ENCODE measurements at regions not wholly inside any gene's neighbourhood (a gene's known extent, or its start where the extent isn't known, plus 50 kb on each side); places are given as distances from the start of the nearest gene placed in this dataset.

DNA sequence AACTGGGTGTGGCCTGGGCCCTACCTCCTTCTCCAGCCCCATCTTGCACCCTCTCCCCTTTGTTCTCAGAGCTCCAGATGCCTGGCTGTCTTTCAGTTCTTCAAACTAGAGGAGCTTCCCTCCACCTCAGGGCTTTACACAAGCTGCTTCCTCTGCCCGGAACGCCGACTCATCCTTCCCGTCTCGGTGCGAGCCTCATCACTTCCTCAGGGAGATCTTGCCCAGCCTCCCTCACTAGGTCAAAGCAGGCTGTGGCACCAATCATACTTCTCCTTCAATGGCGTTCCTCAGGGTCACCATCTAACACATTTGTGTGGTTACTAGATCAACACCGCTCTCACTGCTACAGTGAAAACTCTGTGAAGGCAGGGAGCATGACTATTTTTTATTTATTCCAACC, 56.2 kb upstream of the ZSWIM6 start:
- H3K36me3 Mint-ChIP-seq, result no peaks in the 10 kb centered on the region
- H3K4me3 Mint-ChIP-seq, result peak overlapping the region; percentile 19
- no peak for ATAC-seq
- peak overlapping the region; percentile 45 for H3K27ac Mint-ChIP-seq
- peaks cover 11% of the 10 kb centered on the region for H3K27me3 Mint-ChIP-seq
- H3K9me3 Mint-ChIP-seq, result no peaks in the 10 kb centered on the region
- peaks cover 33% of the 10 kb centered on the region for H3K4me1 Mint-ChIP-seq

DNA sequence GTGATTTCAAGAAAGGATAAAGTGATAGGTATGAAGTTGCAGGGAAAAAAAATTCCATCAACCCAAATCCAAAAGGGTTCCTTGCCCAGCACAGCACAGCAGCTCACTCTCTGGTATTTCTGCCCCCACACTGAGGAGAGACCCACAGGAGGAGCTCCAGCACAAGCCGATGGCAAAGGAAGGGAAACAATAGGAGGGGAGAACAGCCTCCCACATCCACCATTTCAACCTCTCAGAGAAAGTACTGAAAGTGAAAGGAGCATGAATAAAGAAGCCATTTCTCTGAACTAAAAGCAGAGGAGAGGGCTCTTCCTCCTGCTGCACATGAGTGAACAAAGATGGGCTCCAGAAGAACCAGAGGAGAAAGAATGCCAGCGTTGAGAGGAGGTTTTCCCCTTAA, 54.9 kb upstream of the ZSWIM6 start:
- Mint-ChIP-seq H3K27ac (peak overlapping the region; percentile 53), H3K9me3 (no peaks in the 10 kb centered on the region), H3K4me1 (peaks cover 39% of the 10 kb centered on the region), H3K4me3 (peak overlapping the region; percentile 46), H3K27me3 (peaks cover 11% of the 10 kb centered on the region), H3K36me3 (no peaks in the 10 kb centered on the region)
- ATAC-seq, result peak; percentile 25

- no peak for ATAC-seq
- H3K27me3 Mint-ChIP-seq, result peaks cover 11% of the 10 kb centered on the region
- no peaks in the 10 kb centered on the region for H3K36me3 Mint-ChIP-seq
- H3K4me1 Mint-ChIP-seq, result peaks cover 39% of the 10 kb centered on the region
- no peak overlapping the region for H3K4me3 Mint-ChIP-seq
- peak overlapping the region; percentile 53 for H3K27ac Mint-ChIP-seq
- H3K9me3 Mint-ChIP-seq, result no peaks in the 10 kb centered on the region
Measured at GRCh38 chr5:61277781-61278180, 54.3 kb upstream of the ZSWIM6 start.

DNA sequence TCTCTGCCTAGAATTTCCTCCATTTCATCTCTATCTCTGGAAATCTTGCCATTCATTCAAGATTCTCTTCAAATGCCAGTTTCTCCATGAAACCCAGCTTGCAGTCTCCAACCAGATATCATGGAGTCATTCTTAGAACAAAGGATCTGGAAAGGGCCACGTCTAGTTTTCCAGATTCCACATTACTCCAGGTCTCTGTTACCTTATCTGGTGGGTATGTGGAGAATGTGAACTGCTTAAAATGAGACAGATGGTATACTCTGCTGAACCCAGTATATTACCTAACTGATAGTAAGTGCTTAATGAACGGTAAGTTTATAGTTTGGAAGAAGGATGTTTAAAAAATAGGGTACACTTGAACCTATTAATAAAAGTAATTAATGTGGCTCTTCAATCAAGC, 52.3 kb upstream of the ZSWIM6 start:
- no peak overlapping the region for H3K27ac Mint-ChIP-seq
- no peak overlapping the region for H3K4me3 Mint-ChIP-seq
- H3K9me3 Mint-ChIP-seq, result no peaks in the 10 kb centered on the region
- no peaks in the 10 kb centered on the region for H3K36me3 Mint-ChIP-seq
- no peak for ATAC-seq
- peaks cover 11% of the 10 kb centered on the region for H3K27me3 Mint-ChIP-seq
- H3K4me1 Mint-ChIP-seq, result peaks cover 39% of the 10 kb centered on the region

DNA sequence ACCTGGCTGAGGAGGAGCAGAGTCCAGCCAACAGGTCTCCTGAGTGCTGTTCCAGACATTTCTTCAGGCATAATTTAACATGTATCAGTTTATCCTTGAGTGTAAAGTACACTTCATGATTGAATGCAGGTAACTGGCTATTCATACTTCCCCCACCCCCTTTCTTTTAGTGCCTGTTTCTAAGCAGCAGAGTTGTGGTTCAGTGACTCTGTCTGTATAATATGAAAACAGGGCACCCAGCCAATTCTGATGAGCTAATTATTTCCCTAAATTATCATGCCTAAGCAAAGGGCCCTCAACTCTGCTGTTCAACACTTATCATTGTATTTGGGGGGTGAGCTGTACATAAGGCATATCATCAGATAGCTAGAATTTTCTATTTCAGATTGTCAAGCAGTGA, 51.9 kb upstream of the ZSWIM6 start:
- ATAC-seq, result peak; percentile 55
- peak overlapping the region; percentile 14 for H3K27ac Mint-ChIP-seq
- peaks cover 38% of the 10 kb centered on the region for H3K4me1 Mint-ChIP-seq
- H3K4me3 Mint-ChIP-seq, result no peak overlapping the region
- peaks cover 10% of the 10 kb centered on the region for H3K27me3 Mint-ChIP-seq
- H3K9me3 Mint-ChIP-seq, result no peaks in the 10 kb centered on the region
- H3K36me3 Mint-ChIP-seq, result no peaks in the 10 kb centered on the region

DNA sequence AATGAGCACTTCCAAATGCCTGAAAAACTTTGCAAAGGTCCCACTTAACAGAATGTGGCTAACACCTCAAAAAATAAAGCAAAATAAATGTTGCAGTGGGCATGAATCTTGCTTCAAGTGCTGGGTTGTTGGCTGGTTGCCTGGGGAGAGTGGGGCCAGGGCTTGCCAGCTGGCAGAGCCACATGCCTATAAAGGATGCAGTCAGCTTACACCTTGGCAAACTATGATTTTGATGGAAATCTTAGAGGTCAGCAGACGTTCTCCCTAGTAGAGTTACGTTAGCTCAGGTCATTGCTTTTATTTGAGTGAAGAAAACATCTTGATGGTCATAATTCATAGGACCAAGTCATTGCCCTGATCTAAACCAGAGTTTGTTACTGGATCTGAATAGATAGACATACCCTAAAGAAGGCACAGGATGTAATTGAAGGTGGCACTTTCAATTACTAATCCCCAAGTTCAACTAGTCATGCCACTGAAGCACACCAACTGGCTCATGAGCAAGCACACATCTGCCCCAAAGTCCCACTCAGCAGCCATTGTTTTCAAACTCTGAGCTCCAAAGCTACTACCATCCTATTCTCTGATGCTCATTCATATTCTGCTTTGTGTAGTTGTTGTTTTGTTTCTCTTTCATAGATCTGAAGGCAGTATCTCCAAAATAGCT, 51.2 kb upstream of the ZSWIM6 start:
- H3K4me1 Mint-ChIP-seq, result peaks cover 31% of the 10 kb centered on the region
- H3K27ac Mint-ChIP-seq, result peak overlapping the region; percentile 14
- H3K4me3 Mint-ChIP-seq, result no peak overlapping the region
- no peaks in the 10 kb centered on the region for H3K36me3 Mint-ChIP-seq
- peaks cover 3% of the 10 kb centered on the region for H3K27me3 Mint-ChIP-seq
- ATAC-seq, result no peak
- H3K9me3 Mint-ChIP-seq, result no peaks in the 10 kb centered on the region

GRCh38 chr5:61281686-61282085, 50.4 kb upstream of the ZSWIM6 start:
- Mint-ChIP-seq H3K4me1 (peaks cover 27% of the 10 kb centered on the region), H3K36me3 (no peaks in the 10 kb centered on the region), H3K9me3 (no peaks in the 10 kb centered on the region), H3K27ac (no peak overlapping the region), H3K27me3 (no peaks in the 10 kb centered on the region), H3K4me3 (no peak overlapping the region)
- ATAC-seq, result no peak

Measured in stimulated activated memory B cell treated with anti-CD40 and anti-IgM and Interleukin-4, amounts not matched to agents 10 μg/mL and 1 μg/mL and 100 μg/mL, for 72 hours (primary cell).